ENCODE measurements at regions not wholly inside any gene's neighbourhood (a gene's known extent, or its start where the extent isn't known, plus 50 kb on each side); places are given as distances from the start of the nearest gene placed in this dataset.

GRCh38 chr1:108064255-108064654 lies 99.3 kb upstream of the VAV3 start:
- no peaks in the 10 kb centered on the region for H3K36me3 ChIP-seq (ENCODE audit: control insufficient read depth in 1 of 2, insufficient read depth in 2 of 2, low read length in 2 of 2)
- H2AFZ ChIP-seq (ENCODE audit: low read depth, low read length, poor library complexity, severe bottlenecking), result no peak overlapping the region
- ChIA-PET POLR2A (no interaction called here), RAD21 (ENCODE audit: low non-redundant PET in 1 of 2, low total read pairs in 2 of 2, uncharacterized antibody in 2 of 2, unreplicated experiment in 2 of 2) (no interaction called here), CTCF (no interaction called here)
- H3K27ac ChIP-seq (ENCODE audit: low read depth, low read length), result no peak overlapping the region
- no peak for ATAC-seq
- intact Hi-C loops (cut with micrococcal nuclease), result no loop called here
- no peak overlapping the region for H3K4me2 ChIP-seq (ENCODE audit: low read length)
- peaks cover 4% of the 10 kb centered on the region; the same call in 1 of the 2 replicates for H3K27me3 ChIP-seq (ENCODE audit: insufficient read depth, low read length)
- no peaks in the 10 kb centered on the region for H3K9me2 ChIP-seq (ENCODE audit: insufficient read depth)
- no peak overlapping the region for H3K4me3 ChIP-seq (replicated peaks in 1 of 2; ENCODE audit: low read depth in 1 of 2, low read length in 2 of 2)
- H3K4me1 ChIP-seq (ENCODE audit: control insufficient read depth in 1 of 2, insufficient read depth in 2 of 2, low read length in 2 of 2), result no peaks in the 10 kb centered on the region
- BruUV-seq (replicated peaks), result no TSS peak
- no peaks in the 10 kb centered on the region for H3K79me2 ChIP-seq (ENCODE audit: insufficient read depth, low read length)
- no peak for TF ChIP-seq MAX (IDR thresholded peaks at IDR 0.05)
- no peak for TF ChIP-seq YY1 (IDR thresholded peaks at IDR 0.05; ENCODE audit: extremely low read depth, insufficient replicate concordance, low read depth, low read length)
- TF ChIP-seq ATF3 (IDR thresholded peaks at IDR 0.05), result no peak
- TF ChIP-seq SRF (IDR thresholded peaks at IDR 0.05; ENCODE audit: low read depth), result no peak
- no peak for TF ChIP-seq POLR2A (IDR thresholded peaks at IDR 0.05; ENCODE audit: borderline replicate concordance, extremely low read depth, insufficient read depth, insufficient read length)
- TF ChIP-seq CTCF (IDR thresholded peaks at IDR 0.05 in 2 of 3, conservative IDR thresholded peaks at IDR 0.05 in 1 of 3; ENCODE audit: borderline replicate concordance in 1 of 3, insufficient read depth in 1 of 3, low read depth in 2 of 3, low read length in 2 of 3), result no peak
- no peak for TF ChIP-seq ELF1 (IDR thresholded peaks at IDR 0.05; ENCODE audit: borderline replicate concordance, low read depth)
- no peak for TF ChIP-seq SP1 (IDR thresholded peaks at IDR 0.05; ENCODE audit: low read depth)
- TF ChIP-seq FOSL1 (IDR thresholded peaks at IDR 0.05; ENCODE audit: low read depth), result no peak
- TF ChIP-seq TCF7L2 (IDR thresholded peaks at IDR 0.05; ENCODE audit: borderline replicate concordance, extremely low read depth, insufficient read depth, insufficient read length), result no peak
- no peak for TF ChIP-seq ZFX (IDR thresholded peaks at IDR 0.05)
- no peak for TF ChIP-seq CBX3 (IDR thresholded peaks at IDR 0.05; ENCODE audit: low read depth)
- TF ChIP-seq REST (IDR thresholded peaks at IDR 0.05; ENCODE audit: low read depth), result no peak
- no peak for TF ChIP-seq JUND (IDR thresholded peaks at IDR 0.05)
- TF ChIP-seq ZNF274 (IDR thresholded peaks at IDR 0.05; ENCODE audit: low read depth, low read length), result no peak
- TF ChIP-seq CEBPB (IDR thresholded peaks at IDR 0.05; ENCODE audit: low read depth), result no peak
- no peak for TF ChIP-seq EGR1 (IDR thresholded peaks at IDR 0.05; ENCODE audit: low read depth)
- TF ChIP-seq RAD21 (IDR thresholded peaks at IDR 0.05; ENCODE audit: low read depth), result no peak
- H3K9me3 ChIP-seq (ENCODE audit: control insufficient read depth in 1 of 2, insufficient read depth in 1 of 2, low read depth in 1 of 2, low read length in 2 of 2), result no peaks in the 10 kb centered on the region
- no peak overlapping the region for H3K9ac ChIP-seq (ENCODE audit: low read length)
- no peak for DNase-seq (ENCODE audit: low read depth, low spot score)
- H4K20me1 ChIP-seq (ENCODE audit: insufficient read depth), result no peaks in the 10 kb centered on the region

Measured in HCT116 (cell line).